Esophagus squamous epithelium (tissue), 5 donors: ENCODE measurements at regions not wholly inside any gene's neighbourhood (a gene's known extent, or its start where the extent isn't known, plus 50 kb on each side); places are given as distances from the start of the nearest gene placed in this dataset.

Experiments used
- DNase-seq: peaks from one replicate; lab custom pipeline; 2025; lab: John Stamatoyannopoulos, UW
- H3K27ac ChIP-seq, 4 donors: fragments of 200-600 bp; sonication (generic); one replicate each; pipeline ENCODE4 v1.5.1; 2016 to 2019; ENCODE audit warnings: mild to moderate bottlenecking in 1 of 4
- H3K27me3 ChIP-seq, 4 donors: fragments of 200-600 bp; sonication (generic); 1 replicate in 3 of 4; 2 replicates in 1 of 4; pipeline versions ENCODE4 v1.5.1 to v1.6.0; 2017 to 2021; ENCODE audit warnings: antibody characterized with exemption in 1 of 4
- H3K36me3 ChIP-seq, 3 donors: fragments of 200-600 bp; sonication (generic); one replicate each; pipeline ENCODE4 v1.5.1; 2016 to 2019
- H3K4me1 ChIP-seq, 3 donors: fragments of 200-600 bp; sonication (generic); one replicate each; pipeline ENCODE4 v1.5.1; 2017 to 2019
- H3K4me3 ChIP-seq, 4 donors: fragments of 200-600 bp; sonication (generic); 1 replicate in 3 of 4; 2 replicates in 1 of 4; pipeline ENCODE4 v1.5.1; 2016 to 2019; ENCODE audit warnings: mild to moderate bottlenecking in 2 of 4, moderate library complexity in 1 of 4
- H3K9me3 ChIP-seq, 3 donors: fragments of 200-600 bp; sonication (generic); one replicate each; pipeline ENCODE4 v1.5.1; 2016 to 2019
- CTCF ChIP-seq, 6 experiments: fragments of 450-650 bp in 4 of 6; fragments of 200-600 bp in 2 of 6; sonication (generic) in 2 of 6; IDR thresholded peaks; one replicate each; pipeline ENCODE4 v1.5.1; 2016 to 2019; ENCODE audit warnings: antibody characterized with exemption in 6 of 6, mild to moderate bottlenecking in 4 of 6, moderate library complexity in 4 of 6
- POLR2A ChIP-seq, 4 donors: fragments of 450-650 bp; IDR thresholded peaks; one replicate each; pipeline ENCODE4 v1.6.1; 2017; ENCODE audit warnings: antibody characterized with exemption in 4 of 4, mild to moderate bottlenecking in 4 of 4, moderate library complexity in 3 of 4
- WGBS, 2 donors: methylation state at CpG; one replicate each; pipeline ENCODE4 v1.1.5; 2018; 5-methylcytosine and 5-hydroxymethylcytosine counted together
- intact Hi-C: fragments of 100-400 bp; cut with DNase I; formaldehyde crosslinking; loops from one replicate; pipeline ENCODE4 v1.15.0; 2022
- donor health status: DM: yes; HTN: yes; CAD: no.

- DNase-seq: no peak
- WGBS, 2 donors: 38 to 42% methylated on average over 5 of the region's 5 CpGs
- peak overlapping the region in 1 of 4 donors; percentile 51 for H3K27ac ChIP-seq
- H3K9me3 ChIP-seq: no peaks in the 10 kb centered on the region
- no peaks in the 10 kb centered on the region for H3K27me3 ChIP-seq
- no peaks in the 10 kb centered on the region for H3K36me3 ChIP-seq
- TF ChIP-seq POLR2A (IDR thresholded peaks at IDR 0.05) (no peak), CTCF (IDR thresholded peaks at IDR 0.05) (no peak)
- H3K4me3 ChIP-seq: no peak overlapping the region
- intact Hi-C loops: no loop called here
- H3K4me1 ChIP-seq: peaks cover 0 to 10% (median 0%) of the 10 kb centered on the region in 3 donors
Observed at GRCh38 chr3:69500604-69501003, 114.7 kb upstream of the FRMD4B start.

GRCh38 chr3:69499899-69500421 lies 114.1 kb upstream of the FRMD4B start:
- DNase-seq: no peak
- Histone ChIP-seq H3K27ac (peak overlapping the region in 1 of 4 donors; percentile 51), H3K9me3 (no peaks in the 10 kb centered on the region), H3K27me3 (no peaks in the 10 kb centered on the region), H3K4me1 (peaks cover 0 to 10% (median 0%) of the 10 kb centered on the region in 3 donors), H3K4me3 (no peak overlapping the region), H3K36me3 (no peaks in the 10 kb centered on the region)
- TF ChIP-seq CTCF (IDR thresholded peaks at IDR 0.05) (no peak), POLR2A (IDR thresholded peaks at IDR 0.05) (no peak)
- intact Hi-C loops: no loop called here
- 67 to 87% methylated on average over 5 to 7 of the region's 9 CpGs for WGBS, 2 donors

GRCh38 chr3:69499422-69499821 lies 113.5 kb upstream of the FRMD4B start:
- Histone ChIP-seq H3K4me1 (peaks cover 0 to 10% (median 0%) of the 10 kb centered on the region in 3 donors), H3K27me3 (no peaks in the 10 kb centered on the region), H3K9me3 (no peaks in the 10 kb centered on the region), H3K4me3 (no peak overlapping the region), H3K36me3 (no peaks in the 10 kb centered on the region), H3K27ac (peak overlapping the region in 1 of 4 donors; percentile 18)
- intact Hi-C loops: no loop called here
- DNase-seq: no peak
- WGBS, 2 donors: 81 to 86% methylated on average over 3 of the region's 3 CpGs
- TF ChIP-seq CTCF (IDR thresholded peaks at IDR 0.05) (no peak), POLR2A (IDR thresholded peaks at IDR 0.05) (no peak)

GRCh38 chr3:69496856-69497255 lies 111.0 kb upstream of the FRMD4B start:
- H3K4me1 ChIP-seq: peaks cover 0 to 10% (median 0%) of the 10 kb centered on the region in 3 donors
- intact Hi-C loops: no loop called here
- no peak for DNase-seq
- H3K9me3 ChIP-seq: no peaks in the 10 kb centered on the region
- 71 to 89% methylated on average over 3 of the region's 3 CpGs for WGBS, 2 donors
- H3K27me3 ChIP-seq: no peaks in the 10 kb centered on the region
- no peak overlapping the region for H3K4me3 ChIP-seq
- no peaks in the 10 kb centered on the region for H3K36me3 ChIP-seq
- TF ChIP-seq CTCF (IDR thresholded peaks at IDR 0.05) (no peak), POLR2A (IDR thresholded peaks at IDR 0.05) (no peak)
- H3K27ac ChIP-seq: no peak overlapping the region

- intact Hi-C loops: no loop called here
- TF ChIP-seq CTCF (IDR thresholded peaks at IDR 0.05) (no peak), POLR2A (IDR thresholded peaks at IDR 0.05) (no peak)
- no peak for DNase-seq
- Histone ChIP-seq H3K4me3 (no peak overlapping the region), H3K4me1 (no peaks in the 10 kb centered on the region), H3K9me3 (no peaks in the 10 kb centered on the region), H3K27ac (no peak overlapping the region), H3K36me3 (no peaks in the 10 kb centered on the region), H3K27me3 (no peaks in the 10 kb centered on the region)
- WGBS, 2 donors: 50 to 69% methylated on average over 3 of the region's 3 CpGs
Observed at GRCh38 chr3:69494185-69494584, 108.3 kb upstream of the FRMD4B start.
